HS-27A (cell line): ENCODE measurements at regions not wholly inside any gene's neighbourhood (a gene's known extent, or its start where the extent isn't known, plus 50 kb on each side); places are given as distances from the start of the nearest gene placed in this dataset.

Experiments
- DNase-seq: peaks from one replicate; pipeline ENCODE4 v3.0.0-alpha.2; 2012; ENCODE audit warnings: low read depth, missing footprints

DNA sequence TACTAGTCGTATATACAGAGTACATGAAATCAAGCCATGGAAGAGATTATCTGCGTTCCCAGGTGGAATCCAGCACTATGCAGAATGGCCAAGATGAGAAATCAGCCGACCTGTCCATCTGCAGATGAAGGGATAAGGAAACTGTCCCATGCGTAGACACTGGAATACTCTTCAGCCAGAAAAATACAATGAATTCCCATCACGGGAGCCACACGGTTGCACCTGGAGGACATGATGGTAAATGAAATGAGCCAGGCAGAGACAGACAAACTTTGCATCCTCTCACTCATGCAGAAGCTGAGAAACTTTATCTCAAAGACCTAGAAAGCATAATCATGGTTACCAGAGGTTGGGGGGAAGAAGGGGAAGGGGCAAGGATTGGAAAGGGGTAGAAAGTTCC is 111.9 kb upstream of the TOP3B start:
- no peak for DNase-seq

DNA sequence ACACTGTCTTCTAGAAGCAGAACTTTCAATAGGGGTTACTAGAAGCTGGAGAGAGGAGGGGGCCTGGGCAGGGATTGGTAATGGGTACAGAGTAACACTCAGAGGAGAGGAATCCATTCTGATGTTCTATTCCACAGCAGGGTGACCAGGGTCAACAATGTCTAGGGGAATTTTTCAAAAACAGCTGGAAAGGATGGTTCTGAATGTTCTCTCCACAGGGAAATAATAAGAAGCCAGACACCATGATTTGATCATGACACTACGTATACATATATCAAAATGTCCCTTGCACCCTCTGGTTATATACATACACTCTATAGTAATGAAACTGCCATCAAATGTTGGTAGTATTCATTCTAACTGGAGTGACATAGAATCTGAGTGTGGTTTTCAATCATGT is 111.2 kb upstream of the TOP3B start:
- DNase-seq, result no peak

DNA sequence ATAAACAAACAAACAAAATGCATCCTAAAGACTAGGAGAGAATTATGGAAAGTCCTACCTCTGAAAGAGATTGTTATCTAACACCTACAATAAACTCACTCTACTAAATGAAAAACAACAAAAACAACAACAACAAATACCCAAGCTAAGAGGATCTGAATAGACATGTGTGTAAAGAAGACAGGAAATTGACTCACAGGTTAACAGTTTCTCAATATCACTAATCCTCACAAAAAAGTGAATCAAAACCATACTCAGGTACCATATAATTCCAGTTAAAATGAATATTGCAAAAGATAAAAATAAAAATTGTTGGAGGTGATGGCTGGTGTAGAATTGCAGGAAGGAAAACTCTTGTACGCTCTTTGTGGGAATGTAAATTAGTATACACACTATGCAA is 110.4 kb upstream of the TOP3B start:
- DNase-seq, result no peak

GRCh38 chr22:22092101-22092500 is 109.5 kb upstream of the TOP3B start:
- DNase-seq, result no peak

GRCh38 chr22:22091400-22091878 is 108.9 kb upstream of the TOP3B start:
- no peak for DNase-seq

- no peak for DNase-seq
These were observed 108.2 kb upstream of the TOP3B start for GRCh38 chr22:22090650-22091399.

DNA sequence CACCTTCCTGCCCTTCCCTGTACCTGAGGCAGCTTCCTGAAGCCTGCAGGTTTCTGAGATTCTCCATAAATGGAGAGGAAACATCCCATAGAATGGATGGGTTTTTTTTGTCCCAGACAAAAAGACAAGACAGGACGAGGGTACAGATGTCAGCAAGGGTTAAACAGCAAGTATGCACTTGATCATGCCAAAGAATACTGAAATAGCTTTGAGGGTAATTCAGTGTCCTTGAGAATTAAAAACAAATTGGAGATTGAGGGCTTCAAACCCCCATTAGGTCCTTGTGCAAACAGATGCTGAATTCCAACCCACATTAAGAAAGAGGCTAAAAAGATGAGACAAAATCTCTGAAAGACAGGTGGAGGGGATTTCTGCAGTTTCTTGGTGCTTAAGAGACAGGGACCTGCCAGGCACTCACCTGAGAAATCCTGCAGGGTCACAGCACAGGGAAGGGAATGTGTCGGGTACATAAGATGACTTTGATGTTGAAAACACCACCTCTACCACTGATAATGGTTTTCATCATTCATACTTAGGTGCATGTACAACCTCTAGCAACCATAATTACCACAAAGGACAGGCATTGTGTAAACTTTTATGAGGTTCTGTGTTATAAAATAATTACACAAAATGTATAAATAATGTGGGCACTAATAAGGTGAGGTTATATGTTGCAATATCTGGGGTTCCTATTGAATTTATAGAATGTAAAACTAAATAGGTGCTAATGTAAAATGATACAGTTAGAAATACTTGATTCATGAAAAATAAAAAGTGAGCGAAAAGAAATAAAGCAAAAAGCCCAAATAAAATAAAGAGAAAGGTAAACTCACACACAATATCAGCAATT is 107.1 kb upstream of the TOP3B start:
- DNase-seq, result no peak

DNA sequence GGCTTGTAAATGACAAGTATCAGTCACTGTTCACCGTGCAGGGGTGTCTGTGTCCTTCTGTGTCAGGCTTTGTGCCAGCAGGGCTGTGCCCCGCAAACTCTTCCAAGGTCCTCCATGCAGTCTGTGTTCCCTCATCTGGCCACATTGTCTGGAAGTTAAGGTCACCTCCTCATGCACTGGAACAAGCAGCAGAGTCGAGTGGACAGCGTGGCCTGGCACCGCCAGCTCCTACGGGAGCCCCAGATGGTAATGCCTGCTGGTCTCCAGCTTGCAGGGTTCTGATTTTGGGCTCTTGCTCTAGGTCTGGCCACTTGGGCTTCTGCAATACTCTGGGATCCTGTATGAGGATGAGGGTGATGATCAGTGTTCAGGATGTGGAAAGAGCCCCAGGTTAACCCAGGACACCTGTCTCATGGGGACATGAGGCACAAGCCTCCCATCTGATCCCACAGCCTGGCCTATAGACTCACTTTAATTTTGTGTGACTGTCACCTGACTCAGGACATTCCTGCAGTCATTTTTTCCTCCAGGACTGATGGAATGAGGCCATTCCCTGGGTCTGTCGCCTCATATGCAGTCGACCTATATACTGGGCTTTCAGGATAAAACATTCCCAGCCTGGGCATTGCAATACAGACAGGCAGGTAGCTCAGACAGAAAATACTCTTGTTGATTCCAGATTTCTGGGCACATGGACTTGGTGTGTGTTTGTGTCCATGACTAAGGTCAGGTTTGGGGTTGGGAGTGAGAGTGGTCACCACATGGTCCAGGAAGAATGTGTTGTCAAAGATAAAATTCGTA is 106.3 kb upstream of the TOP3B start:
- DNase-seq, result no peak

DNA sequence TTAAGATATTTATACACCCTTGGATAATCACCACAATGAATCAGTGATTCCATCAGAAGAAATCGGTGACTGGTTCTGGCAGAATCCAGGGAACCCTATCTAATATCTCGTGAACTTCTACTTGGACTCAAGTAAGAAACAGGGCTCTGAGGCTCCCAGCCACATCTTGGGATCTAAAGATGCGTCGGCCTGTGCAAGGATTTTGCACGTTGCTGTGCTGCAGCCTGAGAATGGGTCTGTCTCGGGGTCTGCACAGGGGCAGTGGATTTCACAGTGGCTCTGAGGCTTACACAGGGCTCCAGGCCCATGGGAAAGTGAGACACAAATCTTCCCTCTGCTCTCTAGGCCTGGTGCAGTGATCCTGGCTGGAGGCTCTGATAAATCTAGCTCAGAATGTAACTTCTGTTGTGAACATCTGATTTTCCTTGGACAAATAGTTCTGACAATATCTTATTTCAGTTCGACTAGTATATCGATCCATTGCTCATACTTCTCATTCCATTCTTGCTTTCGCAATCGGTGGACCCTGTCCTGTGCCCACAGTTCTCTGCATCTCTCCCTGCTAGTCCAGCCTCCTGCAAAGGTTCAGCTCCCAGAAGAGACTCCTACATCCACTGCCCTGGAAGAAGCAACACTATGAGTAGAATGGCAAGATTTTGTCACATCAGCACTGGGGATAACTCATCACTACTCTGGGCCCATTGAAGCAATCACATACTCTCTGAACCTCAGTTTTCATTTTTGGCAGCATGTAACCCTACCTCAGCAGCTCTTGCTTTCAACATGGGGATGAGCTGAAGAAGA is 105.5 kb upstream of the TOP3B start:
- no peak for DNase-seq

- no peak for DNase-seq
These were observed 104.0 kb upstream of the TOP3B start for GRCh38 chr22:22086501-22087158.

GRCh38 chr22:22085702-22086500 is 103.3 kb upstream of the TOP3B start:
- no peak for DNase-seq

DNA sequence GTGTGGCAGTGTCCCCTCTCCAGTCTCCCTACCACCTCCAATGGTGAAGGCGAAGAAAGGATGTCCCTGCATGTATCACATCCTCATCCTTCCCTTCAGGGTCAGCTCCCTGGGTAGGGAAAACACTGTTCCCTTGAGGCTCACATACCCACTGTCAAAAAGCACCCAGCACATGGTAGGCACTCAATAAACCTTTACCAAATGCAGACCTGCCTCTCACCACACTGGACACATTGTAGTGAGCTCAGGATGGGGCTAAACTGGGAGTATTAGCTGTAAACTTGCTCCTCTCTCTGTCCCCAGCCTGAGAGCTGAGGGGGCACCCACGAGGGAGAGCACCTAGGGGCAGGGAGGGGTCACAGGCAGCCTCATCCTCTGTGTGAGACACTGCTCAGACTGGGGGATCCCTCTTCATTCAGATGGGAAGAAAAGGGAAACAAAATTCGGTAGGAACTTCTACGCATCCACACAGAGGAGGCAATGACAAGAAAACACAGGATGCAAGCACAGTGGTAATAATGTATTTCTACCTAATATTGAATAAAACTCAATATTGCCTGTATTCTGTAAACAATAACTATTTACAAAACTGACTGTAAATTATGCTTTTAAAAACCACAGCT is 101.6 kb upstream of the TOP3B start:
- no peak for DNase-seq

DNA sequence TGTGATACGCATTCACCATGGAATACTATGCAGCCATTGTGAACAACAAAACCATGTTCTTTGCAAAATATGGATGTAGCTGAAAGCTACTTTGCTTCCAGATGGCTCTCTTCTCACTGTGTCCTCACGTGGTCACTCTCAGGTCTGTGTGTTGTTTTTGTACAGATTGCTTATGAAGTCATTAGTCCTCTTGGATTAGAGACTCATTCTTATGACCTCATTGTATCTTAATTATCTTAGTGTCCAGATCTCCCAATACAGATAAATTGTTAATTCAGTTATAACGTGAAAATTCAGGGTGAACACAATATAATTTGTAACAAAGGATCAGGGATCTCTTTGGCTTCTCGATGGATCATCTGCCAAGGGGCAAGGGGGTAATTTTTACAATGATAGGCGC is 100.4 kb upstream of the TOP3B start:
- no peak for DNase-seq

GRCh38 chr22:22082229-22082835 is 99.7 kb upstream of the TOP3B start:
- DNase-seq, result no peak

GRCh38 chr22:22080270-22080669 is 97.7 kb upstream of the TOP3B start:
- DNase-seq, result no peak

DNA sequence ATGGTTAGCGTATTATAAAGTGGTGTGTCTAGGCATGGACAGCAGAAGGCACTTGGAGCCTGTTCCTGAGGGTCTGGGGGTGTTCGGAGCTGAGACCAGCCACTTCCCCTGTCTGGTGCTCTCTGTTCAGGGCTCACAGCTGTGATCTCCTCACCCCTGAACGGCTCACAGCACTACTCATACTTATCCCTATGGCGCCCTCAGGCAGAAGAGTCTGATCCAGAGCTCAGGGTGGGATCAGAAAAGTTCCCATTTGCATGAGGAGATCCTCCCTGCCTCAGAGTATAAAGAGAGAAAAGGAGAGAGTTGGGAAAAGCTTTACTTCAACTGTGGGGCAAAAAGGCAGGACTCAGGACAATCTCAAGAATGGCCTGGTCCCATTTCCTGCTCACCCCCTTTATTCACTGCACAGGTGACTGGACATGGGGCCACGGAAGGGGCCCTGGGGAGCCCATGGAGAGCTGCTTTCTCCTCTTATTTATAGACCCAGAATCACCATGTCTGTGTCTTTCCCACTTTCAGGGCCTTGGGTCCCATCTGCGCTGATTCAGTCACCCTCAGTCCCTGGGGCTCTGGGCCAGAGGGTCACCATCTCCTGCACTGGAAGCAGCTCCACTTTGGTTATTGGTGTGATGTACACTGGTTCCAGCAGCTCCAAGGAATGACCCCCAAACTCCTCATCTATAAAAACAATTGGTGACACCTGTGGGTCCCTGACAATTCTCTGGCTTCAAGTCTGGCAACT is 97.0 kb upstream of the TOP3B start:
- no peak for DNase-seq

DNA sequence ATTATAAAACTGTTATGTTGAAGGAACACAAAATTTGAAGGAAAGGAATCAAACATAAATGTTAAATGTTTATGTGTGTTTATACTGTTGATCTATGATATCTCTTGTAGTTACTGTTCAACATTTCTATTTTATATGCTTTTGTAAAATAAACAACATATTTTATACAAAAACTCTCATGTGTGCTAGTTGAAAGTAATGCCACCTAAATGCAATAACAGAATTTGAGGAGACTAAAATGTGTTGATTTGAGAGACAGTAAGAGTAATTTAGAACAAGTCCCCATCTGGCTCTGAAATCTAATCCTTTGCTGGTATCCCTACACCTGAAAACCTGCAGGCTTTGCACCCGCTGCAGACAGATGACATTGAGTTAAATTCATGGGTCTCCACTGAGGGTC is 95.7 kb upstream of the TOP3B start:
- no peak for DNase-seq

DNA sequence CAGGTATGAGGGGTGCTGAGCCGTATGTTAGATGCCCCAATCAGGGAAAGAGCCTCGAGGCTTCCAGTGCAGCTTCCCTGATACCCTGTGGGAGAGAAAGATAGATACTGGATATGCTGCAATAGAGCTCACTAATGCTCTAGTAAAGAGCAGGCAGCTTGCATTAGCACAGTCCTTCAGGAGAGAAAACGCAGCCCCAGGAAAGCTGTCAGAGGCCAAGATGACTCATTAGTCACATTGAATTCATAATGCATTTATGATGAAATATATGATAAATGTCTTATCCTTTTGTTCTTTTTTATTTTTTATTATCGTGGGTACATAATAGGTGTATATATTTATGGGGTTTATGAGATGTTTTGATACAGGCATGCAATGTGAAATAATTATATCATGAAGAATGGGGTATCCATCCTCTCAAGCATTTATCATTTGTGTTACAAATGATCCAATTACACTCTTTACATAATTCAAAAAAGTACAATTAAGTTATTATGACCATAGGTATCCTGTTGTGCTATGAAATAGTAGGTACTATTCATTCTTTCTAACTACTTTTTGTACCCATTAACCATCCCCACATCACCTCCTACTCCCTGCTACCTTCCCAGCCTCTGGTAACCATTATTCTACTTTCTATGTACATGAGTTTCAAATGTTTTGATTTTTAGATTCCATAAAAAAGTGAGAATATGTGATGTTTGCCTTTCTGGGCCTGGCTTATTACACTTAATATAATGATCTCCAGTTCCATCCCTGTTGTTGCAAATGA is 94.5 kb upstream of the TOP3B start:
- DNase-seq, result no peak
